ENCODE measurements at regions not wholly inside any gene's neighbourhood (a gene's known extent, or its start where the extent isn't known, plus 50 kb on each side); places are given as distances from the start of the nearest gene placed in this dataset.

DNA sequence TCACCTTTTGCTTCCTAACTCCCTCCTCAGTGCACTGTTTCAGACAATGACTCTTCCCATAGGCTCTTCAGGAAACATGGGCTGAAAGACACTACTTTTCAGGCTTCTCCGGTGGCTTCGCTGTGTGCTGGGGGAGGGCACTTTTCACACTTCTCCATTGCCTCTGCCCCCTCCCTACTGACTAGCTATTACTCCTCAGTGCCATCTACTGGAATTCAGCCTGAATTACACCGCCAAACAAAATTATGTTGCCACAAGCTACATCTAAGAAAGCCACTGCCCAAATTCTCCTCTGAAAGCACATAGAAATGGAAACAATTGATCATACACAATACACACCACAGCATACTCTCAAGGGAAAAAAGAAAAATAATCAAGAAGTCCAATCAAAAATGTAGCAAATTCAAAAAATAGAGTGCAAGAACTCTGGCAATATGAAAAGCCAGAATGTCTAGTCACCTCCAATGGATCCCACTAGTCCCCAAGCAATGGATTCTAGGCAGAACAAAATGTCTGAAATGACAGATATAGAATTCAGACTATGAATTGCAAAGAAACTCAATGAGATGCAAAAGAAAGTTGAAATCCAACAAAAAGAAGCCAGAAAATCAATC is 1139.4 kb upstream of the GYPC start:
- peak; percentile 17 for DNase-seq (ENCODE audit: low spot score)

DNA sequence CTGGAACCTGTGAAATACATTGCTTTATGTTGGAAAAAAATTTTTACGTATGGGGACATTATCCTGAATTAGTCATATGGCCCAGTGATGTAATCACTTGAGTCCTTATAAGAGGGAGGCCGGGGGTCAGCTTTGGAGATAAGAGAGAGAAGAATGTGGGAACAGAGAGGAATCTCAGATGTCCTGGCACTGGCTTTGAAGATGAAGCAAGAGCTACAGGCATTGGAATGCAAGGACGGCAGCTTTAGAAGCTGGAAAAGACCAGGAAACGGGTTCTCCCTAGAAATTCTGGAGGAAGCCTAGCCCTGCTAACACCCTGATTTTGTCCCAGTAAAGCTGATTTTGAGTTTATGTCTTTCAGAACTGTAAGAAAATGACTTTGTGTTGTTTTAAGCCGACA is 1129.9 kb upstream of the GYPC start:
- DNase-seq (ENCODE audit: low spot score), result no peak

DNA sequence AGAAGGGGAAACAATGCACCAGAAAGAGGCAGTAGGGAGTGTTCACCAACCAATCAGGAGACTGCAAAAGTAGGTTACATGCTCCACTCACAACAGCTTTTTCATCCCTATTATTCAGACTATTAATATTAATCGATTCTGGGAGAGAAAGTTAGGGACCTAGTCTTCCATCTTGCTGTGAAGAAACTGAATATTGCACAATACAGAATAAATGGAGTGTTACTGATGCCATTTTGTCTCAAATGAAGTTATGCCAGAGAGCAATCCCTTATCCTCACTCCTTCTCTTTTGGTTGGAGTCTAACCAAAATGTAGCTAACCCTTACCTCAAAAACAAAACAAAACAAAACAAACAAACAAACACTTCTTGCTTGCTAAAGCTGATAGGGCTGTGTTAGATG is 1120.9 kb upstream of the GYPC start:
- DNase-seq (ENCODE audit: low spot score), result no peak

- no peak for DNase-seq (ENCODE audit: low spot score)
Measured at GRCh38 chr2:125543968-125544514, 1111.9 kb upstream of the GYPC start.

DNA sequence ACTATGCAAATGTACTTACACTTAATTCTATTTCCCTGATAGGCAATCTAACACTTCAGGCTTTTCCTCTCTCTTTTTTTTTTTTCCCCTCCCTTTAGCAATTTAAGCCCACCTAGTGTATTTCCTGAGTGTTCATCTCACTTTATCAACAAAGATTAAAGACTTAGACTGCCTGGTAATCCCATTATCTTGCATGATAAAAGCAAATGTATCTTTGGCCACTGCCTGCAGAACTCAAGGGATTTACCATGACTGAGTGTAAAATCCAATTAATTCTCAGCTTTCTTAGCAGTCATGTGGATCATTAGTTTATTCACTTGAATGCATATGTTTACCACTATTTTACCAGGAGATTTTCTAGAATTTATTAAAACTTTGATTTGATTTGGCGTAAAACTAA is 1102.2 kb upstream of the GYPC start:
- DNase-seq (ENCODE audit: low spot score), result no peak

DNA sequence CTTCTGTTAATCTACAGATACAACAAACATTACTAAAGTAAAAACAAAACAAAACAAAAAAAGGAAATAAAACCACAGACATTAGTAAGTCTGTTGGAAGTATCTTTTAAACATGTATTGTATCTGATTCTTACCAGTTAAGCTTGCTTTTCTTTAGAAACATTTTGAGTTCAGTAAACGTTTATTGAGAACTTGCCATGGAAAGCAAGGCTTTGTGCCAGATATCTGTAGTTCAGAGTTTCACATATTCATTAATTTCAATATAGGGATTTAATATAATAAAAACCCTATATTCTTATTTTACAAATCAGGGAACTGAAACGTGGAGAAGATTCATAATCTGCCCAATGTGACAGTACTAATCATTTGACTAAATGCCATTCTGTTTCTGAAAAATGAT is 1101.0 kb upstream of the GYPC start:
- DNase-seq (ENCODE audit: low spot score), result no peak

DNA sequence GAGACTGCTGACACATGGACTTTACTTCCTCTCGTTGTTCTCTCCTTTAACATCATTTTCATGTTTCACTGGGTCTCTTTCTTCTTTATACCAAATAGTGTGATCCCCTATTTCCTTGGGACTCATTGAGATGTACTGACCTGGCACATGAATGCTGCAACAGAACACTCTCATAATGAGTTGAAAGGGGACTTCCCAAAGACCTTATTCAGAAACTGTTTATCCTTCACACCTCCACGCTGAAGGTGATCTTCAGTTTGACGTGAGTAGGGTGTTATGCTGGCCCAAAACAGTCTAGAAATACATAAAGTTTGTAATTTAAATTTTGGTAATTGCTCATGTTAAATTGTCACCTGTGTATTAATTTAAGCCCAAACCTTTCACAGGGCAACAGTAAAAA is 1096.8 kb upstream of the GYPC start:
- DNase-seq (ENCODE audit: low spot score), result no peak

DNA sequence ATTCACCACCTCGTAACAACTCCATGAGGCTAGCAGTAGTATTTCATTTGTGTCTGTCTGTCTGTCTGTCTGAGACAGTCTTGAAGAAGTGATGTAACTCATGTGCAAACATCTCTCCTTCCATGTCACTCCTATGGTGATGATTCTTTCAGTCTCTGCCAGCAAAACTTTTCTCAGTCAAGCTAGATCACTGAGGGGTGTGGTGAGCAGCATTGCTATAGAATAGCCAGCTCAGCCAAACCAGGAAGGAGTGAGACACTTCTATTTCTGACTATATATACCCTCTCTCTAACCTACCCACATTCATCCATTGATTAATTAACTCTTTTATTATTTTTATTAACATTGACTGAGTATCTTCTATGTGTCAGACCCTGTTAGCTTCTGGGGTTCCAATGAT is 1095.1 kb upstream of the GYPC start:
- DNase-seq (ENCODE audit: low spot score), result no peak

- no peak for DNase-seq (ENCODE audit: low spot score)
Measured at GRCh38 chr2:125561302-125561701, 1094.7 kb upstream of the GYPC start.

- DNase-seq (ENCODE audit: low spot score), result no peak
Measured at GRCh38 chr2:125562924-125563323, 1093.0 kb upstream of the GYPC start.

- DNase-seq (ENCODE audit: low spot score), result no peak
Measured at GRCh38 chr2:125564471-125564870, 1091.5 kb upstream of the GYPC start.

DNA sequence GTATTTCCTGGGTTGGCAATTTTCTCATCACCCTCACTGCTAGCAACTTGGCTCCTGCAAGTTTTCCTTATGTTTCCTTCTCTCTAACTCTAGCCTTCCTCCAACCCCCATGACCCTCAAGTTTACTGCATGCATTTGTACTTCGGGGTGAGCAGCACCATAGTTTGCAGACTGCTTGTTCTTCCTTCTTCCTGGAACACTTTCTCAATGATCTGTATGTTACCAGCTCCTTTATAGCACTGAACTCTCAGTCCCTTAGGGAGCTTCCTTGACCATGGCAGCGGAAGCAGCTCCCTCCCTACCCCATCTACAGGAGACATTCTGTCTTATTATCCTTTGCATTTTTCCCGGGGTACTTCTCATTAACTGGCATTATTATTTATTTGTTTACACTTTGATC is 1089.5 kb upstream of the GYPC start:
- no peak for DNase-seq (ENCODE audit: low spot score)

- DNase-seq (ENCODE audit: low spot score), result no peak
Measured at GRCh38 chr2:125567100-125567499, 1088.9 kb upstream of the GYPC start.

DNA sequence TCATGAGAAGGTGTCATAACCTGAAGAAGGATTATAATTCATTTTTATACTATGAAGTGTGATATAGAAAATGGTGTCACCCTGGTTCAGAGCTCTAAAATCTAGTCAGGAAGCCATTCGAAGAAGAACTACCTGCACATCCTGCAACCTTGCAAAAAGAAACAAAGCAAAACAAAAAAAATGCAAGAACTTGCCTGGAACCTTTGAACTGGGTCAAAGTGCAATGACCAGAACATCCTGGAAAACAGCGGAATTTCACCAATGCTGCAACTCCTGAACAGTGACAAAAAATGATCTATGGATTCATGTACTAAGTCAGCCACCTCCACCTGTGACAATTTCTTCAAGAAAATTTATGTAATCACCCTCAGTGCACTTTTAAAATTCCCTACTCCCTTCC is 1083.3 kb upstream of the GYPC start:
- DNase-seq (ENCODE audit: low spot score), result no peak

GRCh38 chr2:125573432-125573831 is 1082.5 kb upstream of the GYPC start:
- DNase-seq (ENCODE audit: low spot score), result no peak

GRCh38 chr2:125576558-125576957 is 1079.4 kb upstream of the GYPC start:
- no peak for DNase-seq (ENCODE audit: low spot score)

DNA sequence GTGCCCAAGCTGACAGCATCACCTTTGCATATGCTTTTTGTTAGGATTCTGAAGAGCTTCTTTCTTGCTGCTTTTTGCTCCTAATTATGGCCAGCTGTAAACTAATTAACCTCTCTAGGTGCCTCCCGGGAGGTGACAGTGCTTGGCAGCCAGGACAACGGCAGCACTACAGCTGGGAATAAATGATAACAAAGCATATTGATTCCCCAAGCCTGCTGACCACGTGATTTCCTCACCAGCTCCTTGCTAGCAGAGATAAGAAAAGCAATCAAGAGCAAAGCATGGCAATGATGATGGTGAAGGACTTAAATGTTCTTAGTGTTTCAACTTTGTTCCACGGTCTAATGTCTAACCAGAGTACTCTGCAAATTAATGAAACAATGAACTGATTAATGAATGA is 1074.4 kb upstream of the GYPC start:
- DNase-seq (ENCODE audit: low spot score), result no peak

DNA sequence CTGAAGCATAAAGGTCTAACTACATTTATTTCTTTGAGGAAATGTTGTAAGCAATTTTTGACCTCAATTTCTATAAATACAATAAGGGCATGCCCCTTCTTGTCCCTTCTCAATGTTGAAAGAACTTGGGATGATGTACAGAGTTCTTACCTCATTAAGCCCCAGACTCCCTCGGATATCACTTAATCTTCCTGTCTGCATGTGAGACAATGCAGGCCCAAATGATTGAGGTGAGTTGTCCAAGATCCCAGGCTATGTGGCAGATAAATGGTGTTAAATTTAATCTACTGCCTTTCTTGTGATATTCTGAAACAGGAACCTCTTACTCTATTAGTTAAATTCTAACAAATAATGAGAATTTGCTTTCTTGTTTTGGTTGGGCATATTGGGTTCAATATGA is 1073.4 kb upstream of the GYPC start:
- no peak for DNase-seq (ENCODE audit: low spot score)

DNA sequence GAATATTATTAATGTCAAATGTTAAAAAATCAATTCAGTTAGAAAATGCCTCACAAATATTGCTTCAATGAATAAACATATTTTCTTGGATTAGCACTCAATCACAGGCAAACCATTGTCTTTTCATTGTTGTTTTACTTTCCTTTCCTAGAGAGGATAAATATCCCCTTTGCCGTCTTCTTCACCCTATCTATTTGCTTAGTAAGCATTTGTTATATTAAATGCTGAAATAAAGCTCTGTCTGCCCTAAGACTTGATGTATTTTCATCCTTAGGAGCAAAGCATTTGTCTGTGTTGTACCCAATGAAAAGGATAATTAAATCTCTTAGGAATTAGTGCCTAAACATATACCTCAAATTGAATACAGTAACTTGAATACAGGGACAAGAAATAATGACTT is 1071.2 kb upstream of the GYPC start:
- DNase-seq (ENCODE audit: low spot score), result no peak

GRCh38 chr2:125588780-125589179 is 1067.2 kb upstream of the GYPC start:
- no peak for DNase-seq (ENCODE audit: low spot score)

- DNase-seq (ENCODE audit: low spot score), result no peak
Measured at GRCh38 chr2:125591954-125592353, 1064.0 kb upstream of the GYPC start.

GRCh38 chr2:125593036-125593435 is 1062.9 kb upstream of the GYPC start:
- DNase-seq (ENCODE audit: low spot score), result no peak

DNA sequence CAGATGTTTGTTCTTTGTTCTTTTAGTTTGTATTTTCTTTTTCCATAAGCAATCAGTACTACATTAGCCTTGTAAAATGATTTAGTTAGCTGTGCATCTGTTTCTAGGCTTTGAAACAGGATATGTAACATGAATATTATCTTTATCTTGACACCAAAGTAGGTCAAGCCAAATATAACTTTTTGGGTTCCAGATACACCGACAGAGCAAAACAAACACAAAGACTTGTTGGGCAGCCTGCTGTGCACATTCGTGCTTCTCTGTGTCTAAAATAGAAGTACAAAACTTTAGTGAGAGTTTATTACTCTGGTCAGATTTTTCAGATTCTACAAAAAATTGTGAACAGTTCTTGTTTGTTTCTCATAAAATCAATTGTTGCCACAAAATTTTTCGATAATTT is 1059.3 kb upstream of the GYPC start:
- DNase-seq (ENCODE audit: low spot score), result no peak

GRCh38 chr2:125615438-125615837 is 1040.5 kb upstream of the GYPC start:
- no peak for DNase-seq (ENCODE audit: low spot score)

DNA sequence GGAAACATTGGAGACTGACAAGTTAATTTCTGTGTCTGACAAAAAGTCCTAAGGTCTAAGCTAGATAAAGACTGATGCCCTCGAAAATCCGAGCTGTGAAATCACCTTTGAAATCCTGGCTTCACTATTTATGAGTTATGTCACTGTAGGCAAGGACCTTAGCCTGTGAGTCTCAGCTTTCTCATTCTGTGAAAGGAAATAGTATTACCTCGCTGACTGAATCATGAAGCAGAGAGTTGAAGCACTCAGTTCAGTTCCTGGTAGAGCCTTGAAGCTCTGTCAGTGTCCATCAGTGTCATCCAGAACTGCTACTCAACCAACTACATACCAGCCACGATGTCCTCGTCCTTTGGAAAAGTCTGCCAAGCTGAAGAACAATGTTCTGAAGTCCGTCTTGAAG is 1025.6 kb upstream of the GYPC start:
- no peak for DNase-seq (ENCODE audit: low spot score)

All from LoVo (cell line).